ENCODE measurements at regions not wholly inside any gene's neighbourhood (a gene's known extent, or its start where the extent isn't known, plus 50 kb on each side); places are given as distances from the start of the nearest gene placed in this dataset.

DNA sequence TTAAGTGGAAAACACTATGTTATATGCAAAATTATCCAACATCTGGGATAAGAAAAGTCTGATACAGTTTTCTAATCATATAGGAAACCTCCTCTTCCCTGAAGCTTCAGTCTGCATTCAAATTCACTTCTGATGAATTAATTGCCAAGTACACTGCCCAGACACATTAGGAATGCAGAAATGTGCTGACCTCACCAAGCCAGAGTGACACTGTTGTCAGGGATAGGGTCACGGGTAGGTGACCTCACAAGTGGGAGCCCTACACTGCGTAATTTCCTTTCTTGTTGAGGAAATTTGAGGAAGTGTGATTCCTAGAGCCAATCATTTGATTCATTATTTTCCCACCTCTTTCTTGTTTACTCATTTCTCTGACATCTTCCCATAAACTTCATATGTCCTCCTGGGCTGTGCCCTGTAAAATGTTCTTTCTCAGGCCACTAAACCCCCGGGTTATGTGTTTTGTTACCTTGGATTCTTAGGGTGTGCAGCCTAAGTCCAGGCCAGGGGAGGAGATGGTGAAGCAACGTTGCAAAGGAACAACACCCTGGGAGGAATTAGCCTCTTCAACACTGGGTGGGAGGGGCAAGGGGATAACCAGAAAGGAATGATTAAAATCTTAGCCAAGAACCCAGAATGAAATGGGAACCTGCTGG, 411.9 kb downstream of the MTRR start:
- DNase-seq (ENCODE audit: low spot score), result no peak
- H3K27ac ChIP-seq, result no peak overlapping the region
- no peak overlapping the region for H3K4me3 ChIP-seq
- TF ChIP-seq, protein P1, sequence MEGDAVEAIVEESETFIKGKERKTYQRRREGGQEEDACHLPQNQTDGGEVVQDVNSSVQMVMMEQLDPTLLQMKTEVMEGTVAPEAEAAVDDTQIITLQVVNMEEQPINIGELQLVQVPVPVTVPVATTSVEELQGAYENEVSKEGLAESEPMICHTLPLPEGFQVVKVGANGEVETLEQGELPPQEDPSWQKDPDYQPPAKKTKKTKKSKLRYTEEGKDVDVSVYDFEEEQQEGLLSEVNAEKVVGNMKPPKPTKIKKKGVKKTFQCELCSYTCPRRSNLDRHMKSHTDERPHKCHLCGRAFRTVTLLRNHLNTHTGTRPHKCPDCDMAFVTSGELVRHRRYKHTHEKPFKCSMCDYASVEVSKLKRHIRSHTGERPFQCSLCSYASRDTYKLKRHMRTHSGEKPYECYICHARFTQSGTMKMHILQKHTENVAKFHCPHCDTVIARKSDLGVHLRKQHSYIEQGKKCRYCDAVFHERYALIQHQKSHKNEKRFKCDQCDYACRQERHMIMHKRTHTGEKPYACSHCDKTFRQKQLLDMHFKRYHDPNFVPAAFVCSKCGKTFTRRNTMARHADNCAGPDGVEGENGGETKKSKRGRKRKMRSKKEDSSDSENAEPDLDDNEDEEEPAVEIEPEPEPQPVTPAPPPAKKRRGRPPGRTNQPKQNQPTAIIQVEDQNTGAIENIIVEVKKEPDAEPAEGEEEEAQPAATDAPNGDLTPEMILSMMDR (IDR thresholded peaks at IDR 0.05), result no peak

DNA sequence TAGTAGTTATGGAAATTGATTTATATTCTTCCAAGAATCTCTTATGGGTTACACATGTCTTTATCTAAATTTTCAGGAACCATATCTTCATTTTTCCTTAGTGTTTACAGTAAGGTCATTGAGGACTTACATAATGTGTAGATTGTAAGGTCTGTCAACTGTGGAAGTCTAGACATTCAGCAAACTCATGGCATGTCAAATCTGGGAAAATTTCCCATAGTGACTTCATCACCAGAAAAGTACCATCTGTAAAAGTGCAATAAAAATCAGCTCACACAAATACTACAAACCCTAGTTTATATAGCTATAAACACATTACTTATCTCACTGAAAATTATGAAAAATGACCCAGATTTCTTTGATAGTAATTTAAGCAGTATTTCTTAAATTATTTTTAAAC, 419.4 kb downstream of the MTRR start:
- DNase-seq (ENCODE audit: low spot score), result no peak
- Histone ChIP-seq H3K4me3 (no peak overlapping the region), H3K27ac (no peak overlapping the region)
- TF ChIP-seq, protein P1 (IDR thresholded peaks at IDR 0.05), result no peak

GRCh38 chr5:8288897-8289516, 420.1 kb downstream of the MTRR start:
- DNase-seq (ENCODE audit: low spot score), result no peak
- Histone ChIP-seq H3K27ac (no peak overlapping the region), H3K4me3 (no peak overlapping the region)
- TF ChIP-seq, protein P1 (IDR thresholded peaks at IDR 0.05), result no peak

DNA sequence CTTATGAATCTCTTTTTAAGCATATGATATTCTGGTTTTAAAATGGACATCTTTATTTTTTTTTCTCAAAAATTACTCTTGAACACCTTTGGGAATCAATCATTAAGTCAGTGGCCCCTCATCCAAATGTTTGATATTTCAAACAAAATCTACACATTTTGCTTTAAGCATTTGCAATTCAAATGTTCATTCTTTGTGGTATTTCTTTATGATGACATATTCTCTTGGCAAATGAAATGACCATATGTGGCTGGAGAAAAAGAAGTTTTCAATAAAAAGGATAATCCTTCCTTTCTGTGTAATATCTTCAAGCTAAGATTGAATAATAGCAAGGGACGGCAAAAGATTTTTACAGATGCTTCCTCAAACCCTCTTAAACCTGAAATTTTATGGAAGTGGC, 420.8 kb downstream of the MTRR start:
- no peak for DNase-seq (ENCODE audit: low spot score)
- Histone ChIP-seq H3K4me3 (no peak overlapping the region), H3K27ac (no peak overlapping the region)
- TF ChIP-seq, protein P1 (IDR thresholded peaks at IDR 0.05), result no peak

- H3K4me3 ChIP-seq, result no peak overlapping the region
- TF ChIP-seq, protein P1 (IDR thresholded peaks at IDR 0.05), result no peak
- H3K27ac ChIP-seq, result no peak overlapping the region
- DNase-seq (ENCODE audit: low spot score), result no peak
These were observed 421.8 kb downstream of the MTRR start for GRCh38 chr5:8290721-8291120.

- DNase-seq (ENCODE audit: low spot score), result no peak
- TF ChIP-seq, protein P1 (IDR thresholded peaks at IDR 0.05), result no peak
- H3K27ac ChIP-seq, result no peak overlapping the region
- no peak overlapping the region for H3K4me3 ChIP-seq
These were observed 422.7 kb downstream of the MTRR start for GRCh38 chr5:8291641-8292040.

DNA sequence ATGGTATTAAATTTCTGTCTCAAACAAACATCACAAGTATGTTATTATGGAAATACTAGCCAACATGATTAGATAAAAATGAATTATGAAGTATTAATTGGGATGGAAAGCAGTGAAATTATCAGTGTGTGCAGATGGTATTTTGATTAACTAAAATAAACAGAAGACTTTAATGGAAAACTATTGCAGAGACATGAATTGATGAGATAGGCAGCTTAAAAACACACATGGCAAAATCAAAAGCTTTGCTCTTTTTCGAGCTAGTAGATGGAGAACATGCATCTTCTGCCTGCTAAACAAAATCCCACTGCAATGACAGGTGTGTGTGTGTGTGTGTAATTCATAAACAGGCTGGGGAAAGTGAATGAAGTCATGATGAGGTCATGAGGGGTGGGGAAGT, 426.2 kb downstream of the MTRR start:
- TF ChIP-seq, protein P1 (IDR thresholded peaks at IDR 0.05), result no peak
- no peak overlapping the region for H3K27ac ChIP-seq
- no peak overlapping the region for H3K4me3 ChIP-seq
- DNase-seq (ENCODE audit: low spot score), result no peak
